SU-DHL-6 (cell line): ENCODE measurements at regions not wholly inside any gene's neighbourhood (a gene's known extent, or its start where the extent isn't known, plus 50 kb on each side); places are given as distances from the start of the nearest gene placed in this dataset.
A peak's percentile ranks its signal among the peaks of the same experiment; 100 is the strongest.

Experiments
- H2AFZ ChIP-seq: fragments of 200-600 bp; sonication (generic); 2 replicates; pipeline ENCODE4 v1.6.1; 2014; ENCODE audit warnings: low read depth, mild to moderate bottlenecking, moderate library complexity, mixed read lengths, antibody characterized with exemption, low read length; ENCODE audit not compliant: severe bottlenecking
- H3F3A ChIP-seq: fragments of 200-600 bp; shearing (Covaris generic); 2 replicates; pipeline ENCODE4 v1.6.0; 2016; ENCODE audit warnings: antibody characterized with exemption, mild to moderate bottlenecking; ENCODE audit not compliant: insufficient read depth
- H3K27ac ChIP-seq: fragments of 200-600 bp; sonication (generic); 2 replicates; pipeline ENCODE4 v1.5.1; 2016; ENCODE audit warnings: low read depth, mild to moderate bottlenecking, low read length, moderate library complexity, mixed read lengths
- H3K27me3 ChIP-seq: fragments of 200-600 bp; sonication (generic), shearing (Covaris generic); 2 replicates; pipeline ENCODE4 v1.6.0; 2014; ENCODE audit warnings: mild to moderate bottlenecking, low read length
- H3K36me3 ChIP-seq: fragments of 200-600 bp; sonication (generic); 2 replicates; pipeline ENCODE4 v1.6.1; 2014; ENCODE audit warnings: mild to moderate bottlenecking, low read length, mixed read lengths
- H3K4me2 ChIP-seq: fragments of 300-600, 200-600 bp; shearing (Covaris generic), sonication (generic); 2 replicates; pipeline ENCODE4 v1.6.0; 2014; ENCODE audit warnings: low read length, low read depth, mild to moderate bottlenecking; ENCODE audit not compliant: poor library complexity, severe bottlenecking
- H3K4me3 ChIP-seq: fragments of 200-600 bp; sonication (generic); 2 replicates; pipeline ENCODE4 v1.5.1; 2014; ENCODE audit warnings: antibody characterized with exemption, low read length, mild to moderate bottlenecking, mixed read lengths; ENCODE audit not compliant: insufficient read depth, poor library complexity, severe bottlenecking
- H3K79me2 ChIP-seq: fragments of 200-600 bp; sonication (generic); 2 replicates; pipeline ENCODE4 v1.6.1; 2014; ENCODE audit warnings: mild to moderate bottlenecking, low read length, moderate library complexity; ENCODE audit not compliant: insufficient read depth
- H3K9ac ChIP-seq: fragments of 200-600 bp; sonication (generic); 2 replicates; pipeline ENCODE4 v1.7.0; 2014; ENCODE audit warnings: mild to moderate bottlenecking, low read length
- H3K9me2 ChIP-seq: fragments of 200-600 bp; sonication (generic); replicated peaks from 2 replicates; pipeline ENCODE4 v1.6.1; 2014; ENCODE audit warnings: low read length; ENCODE audit not compliant: insufficient read depth
- H3K9me3 ChIP-seq: fragments of 200-600 bp; sonication (generic); 2 replicates; pipeline ENCODE4 v1.6.1; 2014; ENCODE audit warnings: low read length, mixed read lengths; ENCODE audit not compliant: insufficient read depth
- H4K20me1 ChIP-seq: fragments of 200-600 bp; sonication (generic); 2 replicates; pipeline ENCODE4 v1.6.1; 2014; ENCODE audit warnings: low read depth, mild to moderate bottlenecking, antibody characterized with exemption, low read length, moderate library complexity, mixed read lengths
- EZH2phosphoT487 ChIP-seq: fragments of 200-600 bp; sonication (generic), shearing (Covaris generic); conservative IDR thresholded peaks from 2 replicates; pipeline ENCODE4 v1.6.1; 2018; ENCODE audit warnings: mild to moderate bottlenecking, antibody characterized with exemption, low read length, moderate library complexity, mixed read lengths
- TF ChIP-seq, protein P1 (sequence below): fragments of 200-600 bp; sonication (generic); IDR thresholded peaks from one replicate; pipeline ENCODE4 v1.5.1; 2017; ENCODE audit warnings: antibody characterized with exemption, mild to moderate bottlenecking, low read length, moderate library complexity; ENCODE audit not compliant: insufficient read depth, poor library complexity, severe bottlenecking

DNA sequence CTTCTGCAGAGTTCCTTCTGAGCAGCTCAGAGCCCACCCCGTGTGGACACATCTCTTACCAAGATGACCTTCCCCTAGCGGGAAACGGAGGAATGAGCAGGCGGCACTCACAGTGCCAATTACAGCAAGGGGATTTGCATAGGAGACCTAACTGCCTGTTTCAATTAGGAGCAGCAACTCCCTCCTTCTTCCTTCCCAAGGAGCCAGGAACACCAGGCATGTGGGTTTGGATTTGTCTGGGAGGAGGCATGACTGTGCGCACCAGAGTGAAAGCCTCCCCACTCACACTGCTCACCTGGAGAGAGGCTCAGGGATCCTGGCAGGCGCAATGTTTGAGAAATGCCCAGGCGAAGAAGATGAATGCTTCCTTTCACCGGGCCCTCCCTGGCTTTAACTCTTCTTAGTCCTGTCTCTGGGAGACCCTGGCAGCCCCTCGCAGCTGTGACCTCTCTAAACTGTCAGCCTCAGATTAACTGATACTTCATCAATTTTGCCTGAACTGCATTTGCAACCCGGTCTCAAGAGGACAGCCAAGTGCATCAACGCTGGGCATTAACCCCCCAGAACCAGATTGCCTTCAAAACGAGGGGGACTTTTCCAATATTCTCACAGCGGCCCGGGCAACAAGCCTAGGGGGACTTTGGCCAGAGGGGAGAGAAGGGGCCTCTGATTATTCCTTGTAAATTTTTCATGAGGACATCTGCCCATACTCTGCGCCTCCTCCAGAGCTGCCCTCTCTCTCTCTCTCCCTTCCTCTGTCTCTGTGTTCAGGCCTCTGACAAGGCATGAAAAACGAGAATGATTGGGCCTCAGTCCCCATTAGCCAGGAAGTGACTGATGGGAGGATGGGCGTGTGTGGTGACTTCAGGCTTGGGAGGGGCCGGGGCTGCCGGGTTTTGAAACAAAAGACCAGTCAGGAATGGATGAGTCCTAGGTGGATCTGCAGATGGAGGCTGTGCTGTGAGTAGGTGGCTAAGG, 93.8 kb downstream of the CMPK2 start:
- peak overlapping the region; percentile 41 for H3K9ac ChIP-seq

DNA sequence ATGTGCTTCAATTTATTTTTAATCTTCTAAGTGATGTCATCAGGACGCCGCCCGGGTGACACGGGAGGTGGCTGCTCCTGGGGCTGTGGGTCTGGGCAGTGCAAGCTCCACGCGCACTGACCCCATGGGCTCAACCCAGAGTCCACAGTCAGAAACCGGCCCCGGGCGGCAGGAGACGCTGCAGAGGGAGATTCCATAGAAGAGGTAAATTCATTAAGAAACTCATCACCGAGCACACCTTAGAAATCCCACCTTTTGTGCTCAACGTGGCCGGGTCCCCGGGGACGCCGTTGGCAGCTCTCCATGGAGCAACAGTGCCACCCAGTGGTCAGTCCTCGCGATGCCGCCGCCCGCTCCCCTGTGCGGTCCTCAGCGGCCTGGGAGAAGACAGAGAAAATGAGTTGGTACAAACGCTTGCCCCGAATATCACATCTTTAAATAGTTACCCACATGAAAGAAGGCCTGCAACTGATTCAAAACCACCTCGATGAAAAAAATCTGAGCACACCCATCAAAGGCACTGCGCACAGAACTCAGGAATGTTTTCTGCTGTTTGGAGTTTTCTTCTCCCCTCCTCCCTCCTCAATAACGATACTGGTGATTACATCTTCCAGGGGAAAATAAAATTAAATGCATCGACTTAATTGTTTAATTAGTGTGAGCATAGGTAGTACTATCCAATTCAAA, 92.6 kb downstream of the CMPK2 start:
- Histone ChIP-seq H3K9me2 (no peaks in the 10 kb centered on the region), H3K4me2 (peak overlapping the region; percentile 51), H2AFZ (peak overlapping the region; percentile 66), H3K36me3 (peaks cover 13% of the 10 kb centered on the region; the same call in 1 of the 2 replicates), H4K20me1 (no peaks in the 10 kb centered on the region), H3K27me3 (no peaks in the 10 kb centered on the region), H3K79me2 (peaks cover 16% of the 10 kb centered on the region; the same call in 1 of the 2 replicates), H3K9me3 (no peaks in the 10 kb centered on the region), H3K4me3 (peak overlapping the region; percentile 40), H3K27ac (peak overlapping the region; percentile 73), H3F3A (peaks cover 24% of the 10 kb centered on the region), H3K9ac (peak overlapping the region; percentile 41)
- TF ChIP-seq EZH2phosphoT487 = no peak
- TF ChIP-seq, protein P1, sequence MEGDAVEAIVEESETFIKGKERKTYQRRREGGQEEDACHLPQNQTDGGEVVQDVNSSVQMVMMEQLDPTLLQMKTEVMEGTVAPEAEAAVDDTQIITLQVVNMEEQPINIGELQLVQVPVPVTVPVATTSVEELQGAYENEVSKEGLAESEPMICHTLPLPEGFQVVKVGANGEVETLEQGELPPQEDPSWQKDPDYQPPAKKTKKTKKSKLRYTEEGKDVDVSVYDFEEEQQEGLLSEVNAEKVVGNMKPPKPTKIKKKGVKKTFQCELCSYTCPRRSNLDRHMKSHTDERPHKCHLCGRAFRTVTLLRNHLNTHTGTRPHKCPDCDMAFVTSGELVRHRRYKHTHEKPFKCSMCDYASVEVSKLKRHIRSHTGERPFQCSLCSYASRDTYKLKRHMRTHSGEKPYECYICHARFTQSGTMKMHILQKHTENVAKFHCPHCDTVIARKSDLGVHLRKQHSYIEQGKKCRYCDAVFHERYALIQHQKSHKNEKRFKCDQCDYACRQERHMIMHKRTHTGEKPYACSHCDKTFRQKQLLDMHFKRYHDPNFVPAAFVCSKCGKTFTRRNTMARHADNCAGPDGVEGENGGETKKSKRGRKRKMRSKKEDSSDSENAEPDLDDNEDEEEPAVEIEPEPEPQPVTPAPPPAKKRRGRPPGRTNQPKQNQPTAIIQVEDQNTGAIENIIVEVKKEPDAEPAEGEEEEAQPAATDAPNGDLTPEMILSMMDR = peak; percentile 90

More for the DNA sequence above, 93.8 kb downstream of the CMPK2 start:
- Histone ChIP-seq H4K20me1 (no peaks in the 10 kb centered on the region), H3F3A (peaks cover 13% of the 10 kb centered on the region; the same call in 1 of the 2 replicates), H3K36me3 (peaks cover 9% of the 10 kb centered on the region; the same call in 1 of the 2 replicates), H3K4me3 (peak overlapping the region; percentile 40), H2AFZ (no peak overlapping the region), H3K9me2 (no peaks in the 10 kb centered on the region), H3K9me3 (no peaks in the 10 kb centered on the region), H3K27me3 (no peaks in the 10 kb centered on the region), H3K4me2 (peak overlapping the region; percentile 51), H3K79me2 (peaks cover 16% of the 10 kb centered on the region; the same call in 1 of the 2 replicates), H3K27ac (peak overlapping the region; percentile 73)
- TF ChIP-seq, protein P1 = no peak
- no peak for TF ChIP-seq EZH2phosphoT487

DNA sequence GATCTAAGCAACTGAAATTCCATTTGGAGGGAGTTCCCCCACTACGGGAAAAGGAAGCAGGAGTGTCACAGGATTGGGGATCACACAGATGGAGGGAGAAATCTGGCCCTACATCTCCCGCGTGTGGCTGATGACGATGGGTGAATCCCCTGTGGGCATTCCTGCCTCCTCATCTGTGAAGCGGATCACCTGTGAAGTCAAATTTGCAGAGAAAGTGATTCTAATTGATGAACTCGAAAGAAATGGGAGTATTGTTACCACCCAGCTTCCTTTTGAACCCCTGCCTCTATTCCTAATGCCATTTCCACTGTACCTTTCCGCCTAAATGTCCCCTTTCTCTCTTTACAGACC, 92.0 kb downstream of the CMPK2 start:
- Histone ChIP-seq H2AFZ (no peak overlapping the region), H3K9ac (peak overlapping the region; percentile 35), H3F3A (peaks cover 30% of the 10 kb centered on the region), H3K27ac (peak overlapping the region; percentile 73), H3K79me2 (peaks cover 16% of the 10 kb centered on the region; the same call in 1 of the 2 replicates), H4K20me1 (no peaks in the 10 kb centered on the region), H3K4me3 (peak overlapping the region; percentile 16), H3K36me3 (peaks cover 13% of the 10 kb centered on the region; the same call in 1 of the 2 replicates), H3K27me3 (no peaks in the 10 kb centered on the region), H3K4me2 (peak overlapping the region; percentile 51), H3K9me2 (no peaks in the 10 kb centered on the region), H3K9me3 (no peaks in the 10 kb centered on the region)
- no peak for TF ChIP-seq EZH2phosphoT487
- TF ChIP-seq, protein P1 = no peak
